NB4 (cell line): ENCODE measurements at regions not wholly inside any gene's neighbourhood (a gene's known extent, or its start where the extent isn't known, plus 50 kb on each side); places are given as distances from the start of the nearest gene placed in this dataset.
"Not testable (repeated sequence)": the region's sequence is repeated elsewhere in the genome, so short reads cannot be mapped to it uniquely, and the experiment has no call there.

ENCODE experiments used
- CTCF ChIP-seq: IDR thresholded peaks from one replicate; pipeline ENCODE4 v1.5.1; 2012; ENCODE audit warnings: low read depth, low read length
- MAX ChIP-seq: IDR thresholded peaks from 2 replicates; pipeline ENCODE4 v1.6.1; 2011; ENCODE audit warnings: low read depth, low read length
- MYC ChIP-seq: IDR thresholded peaks from 2 replicates; pipeline ENCODE4 v1.6.1; 2011; ENCODE audit warnings: low read depth, low read length
- POLR2A ChIP-seq: IDR thresholded peaks from 2 replicates; pipeline ENCODE4 v1.6.1; 2011; ENCODE audit warnings: mild to moderate bottlenecking; ENCODE audit not compliant: insufficient read length; ENCODE audit errors: extremely low read depth

GRCh38 chr17:21509356-21509755, 133.2 kb downstream of the KCNJ12 start:
- TF ChIP-seq CTCF, MAX, POLR2A, MYC: not testable (repeated sequence)
